OCI-LY7 (cell line): ENCODE measurements at regions not wholly inside any gene's neighbourhood (a gene's known extent, or its start where the extent isn't known, plus 50 kb on each side); places are given as distances from the start of the nearest gene placed in this dataset.

ENCODE experiments used
- EZH2phosphoT487 ChIP-seq: fragments of 200-600 bp; sonication (generic); IDR thresholded peaks from 2 replicates; pipeline ENCODE4 v1.6.1; 2018; ENCODE audit warnings: low read depth, borderline replicate concordance, mild to moderate bottlenecking, mixed run types, antibody characterized with exemption, low read length, moderate library complexity, mixed read lengths
- TF ChIP-seq, protein P1 (sequence below): fragments of 200-600 bp; sonication (generic); conservative IDR thresholded peaks from 2 replicates; pipeline ENCODE4 v1.5.1; 2014; ENCODE audit warnings: mild to moderate bottlenecking, antibody characterized with exemption, low read length, moderate library complexity, mixed read lengths

DNA sequence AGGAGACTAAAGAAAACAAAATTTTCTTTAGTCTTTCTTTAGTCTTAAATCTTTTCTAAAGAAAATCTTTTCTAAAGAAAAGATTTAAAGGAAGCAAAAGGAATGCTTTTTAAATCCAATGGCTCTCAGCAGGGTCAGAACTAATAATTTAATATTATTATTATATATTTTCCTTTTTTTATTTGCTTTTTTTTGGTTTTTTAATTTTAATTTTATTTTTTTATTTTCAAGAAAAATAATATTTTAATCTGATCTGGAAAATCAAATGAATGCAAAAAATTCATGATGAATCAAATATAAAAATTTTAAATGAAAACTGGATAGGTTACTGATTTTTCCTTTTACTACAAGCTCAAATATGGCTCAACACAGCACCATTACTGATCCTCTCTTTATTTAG, 70.7 kb upstream of the HECW1 start:
- TF ChIP-seq, protein P1, sequence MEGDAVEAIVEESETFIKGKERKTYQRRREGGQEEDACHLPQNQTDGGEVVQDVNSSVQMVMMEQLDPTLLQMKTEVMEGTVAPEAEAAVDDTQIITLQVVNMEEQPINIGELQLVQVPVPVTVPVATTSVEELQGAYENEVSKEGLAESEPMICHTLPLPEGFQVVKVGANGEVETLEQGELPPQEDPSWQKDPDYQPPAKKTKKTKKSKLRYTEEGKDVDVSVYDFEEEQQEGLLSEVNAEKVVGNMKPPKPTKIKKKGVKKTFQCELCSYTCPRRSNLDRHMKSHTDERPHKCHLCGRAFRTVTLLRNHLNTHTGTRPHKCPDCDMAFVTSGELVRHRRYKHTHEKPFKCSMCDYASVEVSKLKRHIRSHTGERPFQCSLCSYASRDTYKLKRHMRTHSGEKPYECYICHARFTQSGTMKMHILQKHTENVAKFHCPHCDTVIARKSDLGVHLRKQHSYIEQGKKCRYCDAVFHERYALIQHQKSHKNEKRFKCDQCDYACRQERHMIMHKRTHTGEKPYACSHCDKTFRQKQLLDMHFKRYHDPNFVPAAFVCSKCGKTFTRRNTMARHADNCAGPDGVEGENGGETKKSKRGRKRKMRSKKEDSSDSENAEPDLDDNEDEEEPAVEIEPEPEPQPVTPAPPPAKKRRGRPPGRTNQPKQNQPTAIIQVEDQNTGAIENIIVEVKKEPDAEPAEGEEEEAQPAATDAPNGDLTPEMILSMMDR = no peak
- TF ChIP-seq EZH2phosphoT487 = no peak
